LNCaP clone FGC (cell line): ENCODE measurements at regions not wholly inside any gene's neighbourhood (a gene's known extent, or its start where the extent isn't known, plus 50 kb on each side); places are given as distances from the start of the nearest gene placed in this dataset.
"Not testable (repeated sequence)": the region's sequence is repeated elsewhere in the genome, so short reads cannot be mapped to it uniquely, and the experiment has no call there.

Experiments
- DNase-seq: peaks from one replicate; pipeline ENCODE4 v3.0.0-alpha.2; 2011; ENCODE audit warnings: low read depth
- H3K4me3 ChIP-seq: 2 replicates; pipeline ENCODE4 v1.5.1; 2011; ENCODE audit warnings: mild to moderate bottlenecking, low read depth, low read length, control low read depth
- TF ChIP-seq, protein P1 (sequence below): IDR thresholded peaks from 2 replicates; pipeline ENCODE4 v1.5.1; 2012; ENCODE audit warnings: mild to moderate bottlenecking; ENCODE audit not compliant: control insufficient read depth, insufficient read depth; ENCODE audit errors: extremely low read depth

DNA sequence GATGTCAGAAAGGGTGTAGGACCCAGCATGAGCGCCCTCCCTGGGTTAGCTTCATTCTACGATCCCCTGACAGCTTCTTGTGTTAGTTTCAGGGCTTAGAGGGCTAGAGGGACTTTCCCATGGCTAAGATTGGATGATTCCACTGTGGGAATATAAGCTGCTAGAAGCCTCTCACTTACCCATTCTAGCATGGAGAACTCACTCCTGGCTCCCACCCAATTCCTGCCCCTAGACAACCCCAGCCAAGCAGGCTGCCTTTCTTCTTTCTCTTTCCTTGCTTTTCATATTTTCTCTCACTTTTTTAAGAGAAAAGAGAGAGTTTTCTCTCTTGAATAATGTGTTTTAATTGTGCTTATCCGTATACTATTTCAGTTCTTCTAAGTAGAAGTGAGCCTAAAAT, 335.1 kb upstream of the CNTN6 start:
- DNase-seq, result no peak
- no peak overlapping the region for H3K4me3 ChIP-seq
- TF ChIP-seq, protein P1, sequence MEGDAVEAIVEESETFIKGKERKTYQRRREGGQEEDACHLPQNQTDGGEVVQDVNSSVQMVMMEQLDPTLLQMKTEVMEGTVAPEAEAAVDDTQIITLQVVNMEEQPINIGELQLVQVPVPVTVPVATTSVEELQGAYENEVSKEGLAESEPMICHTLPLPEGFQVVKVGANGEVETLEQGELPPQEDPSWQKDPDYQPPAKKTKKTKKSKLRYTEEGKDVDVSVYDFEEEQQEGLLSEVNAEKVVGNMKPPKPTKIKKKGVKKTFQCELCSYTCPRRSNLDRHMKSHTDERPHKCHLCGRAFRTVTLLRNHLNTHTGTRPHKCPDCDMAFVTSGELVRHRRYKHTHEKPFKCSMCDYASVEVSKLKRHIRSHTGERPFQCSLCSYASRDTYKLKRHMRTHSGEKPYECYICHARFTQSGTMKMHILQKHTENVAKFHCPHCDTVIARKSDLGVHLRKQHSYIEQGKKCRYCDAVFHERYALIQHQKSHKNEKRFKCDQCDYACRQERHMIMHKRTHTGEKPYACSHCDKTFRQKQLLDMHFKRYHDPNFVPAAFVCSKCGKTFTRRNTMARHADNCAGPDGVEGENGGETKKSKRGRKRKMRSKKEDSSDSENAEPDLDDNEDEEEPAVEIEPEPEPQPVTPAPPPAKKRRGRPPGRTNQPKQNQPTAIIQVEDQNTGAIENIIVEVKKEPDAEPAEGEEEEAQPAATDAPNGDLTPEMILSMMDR, result no peak

DNA sequence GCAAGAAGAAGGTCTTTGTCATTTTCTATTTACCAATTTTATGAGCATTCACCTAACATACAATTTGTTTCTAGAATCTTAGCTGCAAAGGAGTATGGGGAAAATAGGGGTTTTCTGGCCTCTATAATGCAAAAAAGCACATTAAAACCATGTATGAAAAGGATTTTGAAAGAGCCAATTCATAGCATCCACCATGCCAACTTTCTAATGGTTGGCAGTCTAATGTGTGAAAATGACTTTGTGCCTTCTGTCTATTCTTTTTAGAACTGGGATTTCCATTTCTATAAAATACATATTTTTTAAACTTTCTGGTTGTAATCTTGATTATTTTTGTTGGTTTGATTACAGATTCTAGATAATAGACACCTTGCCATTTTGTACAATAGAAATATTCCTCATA, 333.7 kb upstream of the CNTN6 start:
- no peak for DNase-seq
- H3K4me3 ChIP-seq, result no peak overlapping the region
- TF ChIP-seq, protein P1, result no peak

DNA sequence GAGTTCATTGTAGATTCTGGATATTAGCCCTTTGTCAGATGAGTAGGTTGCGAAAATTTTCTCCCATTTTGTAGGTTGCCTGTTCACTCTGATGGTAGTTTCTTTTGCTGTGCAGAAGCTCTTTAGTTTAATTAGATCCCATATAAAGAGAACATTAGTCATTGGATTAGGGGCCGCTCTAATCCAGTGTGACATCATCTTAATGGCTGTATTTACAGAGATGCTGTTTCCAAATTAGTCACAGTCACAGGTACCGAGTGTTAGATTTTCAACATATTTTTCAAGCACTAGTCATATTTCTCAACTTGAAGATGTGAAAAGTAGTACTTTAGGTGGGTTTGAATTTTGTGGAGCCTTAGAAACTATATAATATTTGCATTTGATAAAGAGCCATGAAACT, 319.4 kb upstream of the CNTN6 start:
- DNase-seq, result not testable (repeated sequence)

DNA sequence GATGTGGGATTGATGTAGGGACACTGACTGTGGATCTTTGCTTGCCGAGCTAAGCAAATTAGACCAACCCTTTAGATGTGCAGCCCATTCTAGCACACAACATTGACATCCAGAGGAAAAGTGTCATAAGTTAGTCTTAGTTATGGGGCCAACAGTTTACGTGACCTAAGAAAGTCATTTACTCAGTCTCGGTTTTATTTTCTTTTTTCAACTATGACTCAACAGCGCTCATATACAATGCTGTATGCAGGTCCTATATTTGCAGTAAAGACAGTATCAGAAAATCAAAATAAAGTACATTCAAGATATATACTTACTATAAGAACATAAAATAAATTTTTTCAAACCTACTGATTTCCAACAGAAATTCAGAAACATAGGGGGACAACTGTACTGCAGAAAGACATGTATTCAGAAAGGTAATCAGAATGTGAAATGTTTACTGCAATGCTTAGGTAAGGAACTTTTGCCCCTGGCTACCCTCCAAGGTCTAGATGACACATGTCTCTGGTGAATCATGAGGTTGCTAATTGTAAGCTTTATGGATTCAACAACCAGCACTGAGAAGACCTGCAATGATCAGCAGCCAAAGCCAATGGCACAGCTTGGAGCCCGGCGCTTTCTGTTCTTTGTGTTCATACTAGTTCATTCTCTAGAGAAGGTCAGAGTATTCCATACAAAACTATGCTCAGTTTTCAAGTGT, 317.5 kb upstream of the CNTN6 start:
- DNase-seq, result no peak
- H3K4me3 ChIP-seq, result no peak overlapping the region
- TF ChIP-seq, protein P1, result no peak

More for the DNA sequence above, 319.4 kb upstream of the CNTN6 start:
- not testable (repeated sequence) for H3K4me3 ChIP-seq

DNA sequence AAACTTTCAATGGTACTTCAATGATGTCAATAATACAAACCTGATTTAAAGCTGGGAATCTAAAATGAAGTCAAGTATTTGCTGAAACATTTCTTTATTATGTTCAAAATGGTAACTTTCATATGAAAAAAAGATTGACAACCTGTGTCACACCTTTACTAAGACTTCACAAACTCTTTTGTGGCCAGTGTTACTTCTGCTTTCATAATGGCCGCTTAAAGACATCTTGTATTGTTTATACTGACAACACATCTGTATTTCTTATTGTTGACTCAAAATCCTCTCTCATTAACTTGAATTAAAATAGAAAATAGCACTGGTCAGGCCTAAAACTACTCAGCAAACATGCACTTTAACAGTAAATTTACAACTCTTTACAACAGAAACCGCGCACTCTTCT, 312.3 kb upstream of the CNTN6 start:
- no peak for DNase-seq
- H3K4me3 ChIP-seq, result no peak overlapping the region
- TF ChIP-seq, protein P1, result no peak

DNA sequence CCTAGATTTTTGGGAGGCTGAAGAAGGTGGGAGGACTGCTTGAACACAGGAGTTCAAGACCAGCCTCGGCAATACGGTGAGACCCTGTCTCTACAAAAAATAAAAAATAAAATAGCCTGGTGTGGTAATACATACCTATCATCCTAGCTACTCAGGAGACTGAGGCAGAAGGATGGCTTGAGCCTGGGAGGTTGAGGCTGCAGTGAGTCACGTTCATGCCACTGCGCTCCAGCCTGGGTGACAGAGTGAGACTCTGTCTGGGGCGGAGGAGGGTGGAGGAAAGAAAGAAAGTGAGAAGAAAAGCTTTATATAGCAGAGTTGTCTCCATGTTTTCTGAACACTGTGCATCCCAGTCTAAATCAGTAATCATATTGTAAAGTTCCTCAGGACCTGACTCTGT, 301.4 kb upstream of the CNTN6 start:
- TF ChIP-seq, protein P1, result no peak
- no peak for DNase-seq
- no peak overlapping the region for H3K4me3 ChIP-seq

DNA sequence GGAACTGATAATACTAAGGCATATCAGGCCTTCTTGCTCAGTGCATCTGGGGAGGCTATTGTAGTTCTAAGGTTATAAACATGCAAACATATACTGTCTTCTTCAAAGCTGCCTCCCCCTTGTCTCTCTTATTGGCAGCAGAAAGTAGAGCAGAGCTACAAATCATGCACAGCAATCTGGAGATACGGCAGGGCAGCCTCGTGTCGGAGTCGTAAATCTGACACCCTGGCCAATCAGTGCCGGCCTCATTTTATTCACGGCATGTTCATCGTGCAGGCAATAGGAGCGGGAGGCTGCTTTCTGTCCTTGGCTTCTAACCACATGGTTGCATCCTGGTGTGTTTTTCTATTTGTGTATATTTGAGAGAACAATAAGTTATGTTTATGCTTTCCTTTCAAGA, 300.2 kb upstream of the CNTN6 start:
- DNase-seq, result no peak
- TF ChIP-seq, protein P1, result no peak
- H3K4me3 ChIP-seq, result no peak overlapping the region

DNA sequence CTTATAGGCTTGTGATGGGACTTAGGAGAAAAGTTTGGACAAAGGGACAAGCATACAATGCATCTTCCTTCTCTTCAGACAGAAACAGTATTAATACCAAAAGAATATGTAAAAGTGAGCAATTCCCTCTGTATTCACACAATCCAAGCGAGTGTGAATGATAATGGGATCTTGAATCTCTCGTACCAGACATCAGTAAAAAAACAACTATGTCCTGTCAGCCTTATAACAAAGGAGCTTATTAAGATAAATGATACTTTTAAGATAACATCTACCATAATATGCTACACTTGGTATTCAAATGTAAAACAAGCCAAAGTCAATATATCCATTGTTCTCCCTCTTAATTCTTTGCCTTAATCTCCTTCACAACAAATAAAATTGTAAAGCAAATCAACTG, 288.6 kb upstream of the CNTN6 start:
- TF ChIP-seq, protein P1, result no peak
- DNase-seq, result no peak
- no peak overlapping the region for H3K4me3 ChIP-seq
